Mesenchymal stem cell (in vitro differentiated cells and primary cell): ENCODE measurements at regions not wholly inside any gene's neighbourhood (a gene's known extent, or its start where the extent isn't known, plus 50 kb on each side); places are given as distances from the start of the nearest gene placed in this dataset.
A peak's percentile ranks its signal among the peaks of the same experiment; 100 is the strongest.

Experiments used
- DNase-seq: peaks from one replicate; pipeline ENCODE4 v3.0.0-alpha.2; 2013
- H2AFZ ChIP-seq: one replicate; pipeline ENCODE4 v1.6.1; 2013; ENCODE audit warnings: low read depth, mild to moderate bottlenecking, control low read depth, inconsistent platforms, low read length, moderate library complexity
- H2AK5ac ChIP-seq: 2 replicates; pipeline ENCODE4 v1.6.1; 2013; ENCODE audit warnings: low read length, moderate library complexity, mild to moderate bottlenecking, inconsistent platforms; ENCODE audit not compliant: severe bottlenecking
- H2BK120ac ChIP-seq: one replicate; pipeline ENCODE4 v1.6.1; 2013; ENCODE audit warnings: low read depth, mild to moderate bottlenecking, inconsistent platforms, low read length, moderate library complexity
- H2BK12ac ChIP-seq, 2 experiments: one replicate each; pipeline ENCODE4 v1.6.1; 2013; ENCODE audit warnings: inconsistent platforms in 2 of 2, low read length in 2 of 2, mild to moderate bottlenecking in 2 of 2, moderate library complexity in 2 of 2, control low read depth in 1 of 2
- H2BK15ac ChIP-seq: one replicate; pipeline ENCODE4 v1.6.1; 2013; ENCODE audit warnings: mild to moderate bottlenecking, low read depth, inconsistent platforms; ENCODE audit not compliant: poor library complexity, severe bottlenecking
- H2BK5ac ChIP-seq: 2 replicates; pipeline ENCODE4 v1.6.1; 2013; ENCODE audit warnings: low read depth, mild to moderate bottlenecking, low read length, control low read depth, inconsistent platforms; ENCODE audit not compliant: poor library complexity, severe bottlenecking
- H3K14ac ChIP-seq, 2 experiments: one replicate each; pipeline ENCODE4 v1.6.1; 2013; ENCODE audit warnings: inconsistent platforms in 2 of 2, low read length in 2 of 2, control low read depth in 1 of 2, mild to moderate bottlenecking in 1 of 2, moderate library complexity in 1 of 2
- H3K18ac ChIP-seq, 2 experiments: one replicate each; pipeline ENCODE4 v1.6.1; 2013; ENCODE audit warnings: inconsistent platforms in 2 of 2, low read length in 2 of 2, control low read depth in 1 of 2, low read depth in 1 of 2, mild to moderate bottlenecking in 1 of 2
- H3K23ac ChIP-seq, 2 experiments: one replicate each; pipeline ENCODE4 v1.6.1; 2013; ENCODE audit warnings: inconsistent platforms in 2 of 2, low read length in 2 of 2, mild to moderate bottlenecking in 2 of 2, moderate library complexity in 2 of 2, control low read depth in 1 of 2
- H3K27ac ChIP-seq: 2 replicates; pipeline ENCODE4 v1.5.1; 2013; ENCODE audit warnings: mild to moderate bottlenecking, moderate library complexity, low read length, control low read depth, inconsistent platforms; ENCODE audit not compliant: poor library complexity, severe bottlenecking
- H3K27me3 ChIP-seq, 2 experiments: 2 replicates each; pipeline versions ENCODE4 v1.6.1 to v1.7.0; 2013; ENCODE audit warnings: low read length in 2 of 2, mild to moderate bottlenecking in 2 of 2, moderate library complexity in 2 of 2, control low read depth in 1 of 2, inconsistent platforms in 1 of 2; ENCODE audit not compliant: control insufficient read depth in 1 of 2, insufficient read depth in 1 of 2
- H3K36me3 ChIP-seq, 2 experiments: 2 replicates each; pipeline versions ENCODE4 v1.6.1 to v1.7.0; 2013; ENCODE audit warnings: low read length in 2 of 2, control low read depth in 1 of 2, inconsistent platforms in 1 of 2, low read depth in 1 of 2, mild to moderate bottlenecking in 1 of 2; ENCODE audit not compliant: insufficient read depth in 2 of 2, control insufficient read depth in 1 of 2
- H3K4ac ChIP-seq, 2 experiments: one replicate each; pipeline ENCODE4 v1.6.1; 2013; ENCODE audit warnings: inconsistent platforms in 2 of 2, low read length in 2 of 2, mild to moderate bottlenecking in 2 of 2, moderate library complexity in 2 of 2, control low read depth in 1 of 2, low read depth in 1 of 2
- H3K4me1 ChIP-seq: 2 replicates; pipeline ENCODE4 v1.6.1; 2013; ENCODE audit warnings: low read depth, low read length, control low read depth; ENCODE audit not compliant: control insufficient read depth, insufficient read depth
- H3K4me2 ChIP-seq: 2 replicates; pipeline ENCODE4 v1.6.1; 2013; ENCODE audit warnings: low read length, mild to moderate bottlenecking, inconsistent platforms; ENCODE audit not compliant: poor library complexity, severe bottlenecking
- H3K4me3 ChIP-seq, 2 experiments: 2 replicates each; pipeline versions ENCODE4 v1.5.1 to v1.7.0; 2013; ENCODE audit warnings: low read length in 2 of 2, mild to moderate bottlenecking in 2 of 2, control low read depth in 1 of 2, low read depth in 1 of 2; ENCODE audit not compliant: insufficient read depth in 1 of 2
- H3K79me1 ChIP-seq: replicated peaks from 2 replicates; pipeline ENCODE4 v1.6.1; 2013; ENCODE audit warnings: mild to moderate bottlenecking, control low read depth, low read length, inconsistent platforms; ENCODE audit not compliant: poor library complexity, severe bottlenecking
- H3K9ac ChIP-seq: 2 replicates; pipeline ENCODE4 v1.7.0; 2013; ENCODE audit warnings: mild to moderate bottlenecking, low read length, moderate library complexity
- H3K9me3 ChIP-seq: 2 replicates; pipeline ENCODE4 v1.7.0; 2013; ENCODE audit warnings: mild to moderate bottlenecking, low read length; ENCODE audit not compliant: control insufficient read depth
- H4K8ac ChIP-seq: one replicate; pipeline ENCODE4 v1.6.1; 2013; ENCODE audit warnings: inconsistent platforms, mild to moderate bottlenecking, low read length, moderate library complexity
- H4K91ac ChIP-seq: one replicate; pipeline ENCODE4 v1.6.1; 2013; ENCODE audit warnings: mild to moderate bottlenecking, low read length, inconsistent platforms
- WGBS: methylation state at CpG from one replicate; pipeline ENCODE4 v1.1.7; 2013; ENCODE audit warnings: mixed read lengths; 5-methylcytosine and 5-hydroxymethylcytosine counted together

- WGBS, result 82% methylated on average over 3 of the region's 4 CpGs
- Histone ChIP-seq H3K36me3 (no peaks in the 10 kb centered on the region), H3K4me1 (peaks cover 8% of the 10 kb centered on the region), H3K23ac (no peak overlapping the region), H3K4me3 (no peak overlapping the region), H3K9me3 (no peaks in the 10 kb centered on the region), H4K8ac (no peak overlapping the region), H4K91ac (no peak overlapping the region), H2BK120ac (no peak overlapping the region), H2AFZ (no peak overlapping the region), H3K9ac (no peak overlapping the region), H3K18ac (no peak overlapping the region), H3K4me2 (no peak overlapping the region), H3K4ac (no peak overlapping the region), H2AK5ac (no peak overlapping the region), H3K27ac (peak overlapping the region; percentile 19), H3K27me3 (peaks cover 7 to 93% of the 10 kb centered on the region in 2 experiments), H3K79me1 (no peaks in the 10 kb centered on the region), H2BK12ac (no peak overlapping the region), H2BK5ac (no peak overlapping the region), H2BK15ac (peak overlapping the region; percentile 26), H3K14ac (no peak overlapping the region)
- DNase-seq, result no peak
Measured at GRCh38 chr20:56835829-56836550, 206.9 kb downstream of the TFAP2C start.

DNA sequence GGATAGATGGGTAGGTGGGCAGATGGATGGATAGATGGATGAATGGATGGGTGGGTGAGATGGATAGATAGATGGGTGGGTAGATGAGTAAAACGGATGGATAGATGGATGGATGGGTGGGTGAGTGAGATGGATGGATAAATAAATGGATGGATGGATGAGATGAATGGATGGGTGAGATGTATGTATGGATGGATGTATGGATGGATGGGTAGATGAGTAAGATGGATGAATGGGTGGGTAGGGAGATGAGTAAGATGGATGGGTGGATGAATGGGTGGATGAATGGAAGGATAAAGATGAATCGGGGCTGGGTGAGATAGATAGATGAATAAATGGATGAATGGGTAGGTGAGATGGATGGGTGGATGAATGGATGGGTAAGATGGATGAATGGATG, 210.1 kb downstream of the TFAP2C start:
- H3K9ac ChIP-seq, result no peak overlapping the region
- no peak overlapping the region for H4K91ac ChIP-seq
- H2BK5ac ChIP-seq, result no peak overlapping the region
- H3K14ac ChIP-seq, result no peak overlapping the region
- no peak overlapping the region for H3K18ac ChIP-seq
- peaks cover 12% of the 10 kb centered on the region for H3K4me1 ChIP-seq
- peaks cover 4 to 91% of the 10 kb centered on the region in 2 experiments for H3K27me3 ChIP-seq
- DNase-seq, result no peak
- H3K79me1 ChIP-seq, result no peaks in the 10 kb centered on the region
- no peak overlapping the region for H3K23ac ChIP-seq
- no peak overlapping the region for H2BK12ac ChIP-seq
- H3K4ac ChIP-seq, result no peak overlapping the region
- no peaks in the 10 kb centered on the region for H3K36me3 ChIP-seq
- no peak overlapping the region for H3K4me2 ChIP-seq
- no peak overlapping the region for H2AK5ac ChIP-seq
- 86% methylated on average over 2 of the region's 2 CpGs for WGBS
- no peak overlapping the region for H2BK15ac ChIP-seq
- no peak overlapping the region for H4K8ac ChIP-seq
- H3K9me3 ChIP-seq, result no peaks in the 10 kb centered on the region
- H2AFZ ChIP-seq, result no peak overlapping the region
- H3K4me3 ChIP-seq, result no peak overlapping the region
- no peak overlapping the region for H2BK120ac ChIP-seq
- no peak overlapping the region for H3K27ac ChIP-seq

DNA sequence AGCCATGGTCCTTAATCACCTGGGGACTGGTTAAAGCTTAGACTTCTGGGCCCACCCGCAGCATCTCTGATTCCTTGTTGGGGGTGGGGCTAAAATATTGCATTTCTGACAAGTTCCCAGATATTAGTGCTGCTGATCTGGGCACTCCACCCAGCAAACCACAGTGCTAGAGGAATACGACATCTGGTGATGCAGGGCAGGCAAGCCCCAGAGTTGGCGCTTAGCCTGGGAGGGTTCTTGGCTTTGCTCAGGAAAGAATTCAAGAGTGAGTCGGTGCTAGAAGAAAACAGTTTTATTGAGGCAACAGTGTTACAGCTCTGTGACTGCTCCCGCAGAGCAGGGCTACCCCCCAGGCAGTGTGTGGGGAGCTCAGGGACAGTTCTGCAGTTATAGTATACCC, 210.7 kb downstream of the TFAP2C start:
- Histone ChIP-seq H2AK5ac (no peak overlapping the region), H3K4ac (no peak overlapping the region), H3K9ac (no peak overlapping the region), H3K9me3 (no peaks in the 10 kb centered on the region), H3K23ac (no peak overlapping the region), H2BK120ac (no peak overlapping the region), H4K8ac (no peak overlapping the region), H3K4me2 (no peak overlapping the region), H3K18ac (no peak overlapping the region), H2AFZ (no peak overlapping the region), H3K79me1 (no peaks in the 10 kb centered on the region), H3K27me3 (peaks cover 4 to 91% of the 10 kb centered on the region in 2 experiments), H3K36me3 (no peaks in the 10 kb centered on the region), H3K14ac (no peak overlapping the region), H2BK5ac (no peak overlapping the region), H2BK12ac (no peak overlapping the region), H3K4me1 (peaks cover 10% of the 10 kb centered on the region), H2BK15ac (no peak overlapping the region), H3K4me3 (no peak overlapping the region), H3K27ac (no peak overlapping the region), H4K91ac (no peak overlapping the region)
- WGBS, result 97% methylated on average over 5 of the region's 5 CpGs
- DNase-seq, result no peak

- Histone ChIP-seq H3K4me2 (no peak overlapping the region), H3K79me1 (no peaks in the 10 kb centered on the region), H3K27me3 (peaks cover 4 to 91% of the 10 kb centered on the region in 2 experiments), H4K8ac (no peak overlapping the region), H3K14ac (no peak overlapping the region), H4K91ac (no peak overlapping the region), H3K27ac (no peak overlapping the region), H2BK15ac (no peak overlapping the region), H3K4ac (no peak overlapping the region), H3K36me3 (no peaks in the 10 kb centered on the region), H3K9me3 (no peaks in the 10 kb centered on the region), H3K18ac (no peak overlapping the region), H2AFZ (no peak overlapping the region), H2BK12ac (no peak overlapping the region), H3K4me3 (no peak overlapping the region), H3K4me1 (peaks cover 10% of the 10 kb centered on the region), H2BK120ac (no peak overlapping the region), H2AK5ac (no peak overlapping the region), H2BK5ac (no peak overlapping the region), H3K9ac (no peak overlapping the region), H3K23ac (no peak overlapping the region)
- DNase-seq, result no peak
- 88% methylated on average over 3 of the region's 3 CpGs for WGBS
Measured at GRCh38 chr20:56840716-56841261, 211.7 kb downstream of the TFAP2C start.
